K562 (cell line): ENCODE measurements at regions not wholly inside any gene's neighbourhood (a gene's known extent, or its start where the extent isn't known, plus 50 kb on each side); places are given as distances from the start of the nearest gene placed in this dataset.

Experiments used
- ATAC-seq: fragments of 200-7000 bp; cut with Tn5 transposase; 3 replicates; pipeline ENCODE4 v1.9.1; 2020; ENCODE audit warnings: moderate library complexity
- BruUV-seq: library from RNA; stranded (reverse); fragments of 400-500 nt; replicated peaks from 2 replicates; lab custom pipeline; 2021; lab: Mats Ljungman, UMichigan
- CTCF ChIA-PET: fragments of 300-600 bp; formaldehyde crosslinking; extraction: SDS; loops from one replicate; lab custom pipeline; 2021; ENCODE audit warnings: low intra/inter-chr PET ratio; lab: Yijun Ruan, JAX
- POLR2A ChIA-PET: fragments of 300-600, 350-650 bp; sonication (Branson Sonifier 250); formaldehyde crosslinking; extraction: SDS; loops from one replicate; lab custom pipeline; 2021; ENCODE audit warnings: antibody characterized with exemption, inconsistent platforms; lab: Yijun Ruan, JAX
- DNase-seq, 4 experiments: peaks; one replicate each; pipeline versions ENCODE4 v3.0.0 to v3.0.0-alpha.2; 2011 to 2018; ENCODE audit warnings: low spot score in 3 of 4, mixed read lengths in 3 of 4; ENCODE audit errors: extremely low read depth in 1 of 4
- FAIRE-seq: peaks from 2 replicates; lab custom pipeline; 2011; peaks lifted over from hg19 to GRCh38; lab: Jason Lieb, UNC
- H2AFZ ChIP-seq: 2 replicates; pipeline ENCODE4 v1.6.0; 2011; ENCODE audit warnings: low read depth, low read length, control low read depth, inconsistent platforms
- H3K27ac ChIP-seq: fragments of 200-600 bp; 3 replicates; pipeline ENCODE4 v1.8.0; 2011; ENCODE audit warnings: low read depth, mild to moderate bottlenecking, control low read depth, inconsistent platforms, low read length, moderate library complexity, mixed read lengths; ENCODE audit errors: extremely low read depth
- H3K27me3 ChIP-seq, 2 experiments: fragments of 300-600 bp in 1 of 2; 2 replicates in 1 of 2; 3 replicates in 1 of 2; pipeline versions ENCODE4 v1.6.0 to v1.8.0; 2011; ENCODE audit warnings: inconsistent platforms in 2 of 2, low read length in 2 of 2, mild to moderate bottlenecking in 1 of 2, mixed read lengths in 1 of 2, moderate library complexity in 1 of 2; ENCODE audit not compliant: control insufficient read depth in 2 of 2, insufficient read depth in 2 of 2
- H3K36me3 ChIP-seq: fragments of 300-600 bp; 3 replicates; pipeline ENCODE4 v1.8.0; 2011; ENCODE audit warnings: mild to moderate bottlenecking, low read length, inconsistent platforms; ENCODE audit not compliant: control insufficient read depth, insufficient read depth
- H3K4me1 ChIP-seq, 2 experiments: fragments of 200-600 bp in 1 of 2; replicated peaks in 1 of 2; 2 replicates in 1 of 2; 3 replicates in 1 of 2; pipeline versions ENCODE4 v1.5.1 to v1.8.0; 2011; ENCODE audit warnings: inconsistent platforms in 2 of 2, low read length in 2 of 2, mild to moderate bottlenecking in 1 of 2, mixed read lengths in 1 of 2, moderate library complexity in 1 of 2; ENCODE audit not compliant: control insufficient read depth in 2 of 2, insufficient read depth in 2 of 2
- H3K4me2 ChIP-seq: 2 replicates; pipeline ENCODE4 v1.6.1; 2011; ENCODE audit warnings: low read length, control low read depth, inconsistent platforms, mixed read lengths; ENCODE audit not compliant: insufficient read depth
- H3K4me3 ChIP-seq: fragments of 200-600 bp; sonication (generic), shearing (Covaris generic); 2 replicates; pipeline ENCODE4 v1.5.1; 2016; ENCODE audit warnings: control low read depth, inconsistent platforms
- H3K79me2 ChIP-seq: fragments of 200-600 bp; 3 replicates; pipeline ENCODE4 v1.8.0; 2011; ENCODE audit warnings: low read length, inconsistent platforms; ENCODE audit not compliant: control insufficient read depth, insufficient read depth
- H3K9ac ChIP-seq, 2 experiments: 2 replicates each; pipeline versions ENCODE4 v1.6.0 to v1.6.1; 2011; ENCODE audit warnings: low read depth in 2 of 2, low read length in 2 of 2, control low read depth in 1 of 2, inconsistent platforms in 1 of 2, mild to moderate bottlenecking in 1 of 2, mixed read lengths in 1 of 2; ENCODE audit not compliant: insufficient read depth in 1 of 2
- H3K9me1 ChIP-seq: one replicate; pipeline ENCODE4 v1.6.0; 2011; ENCODE audit warnings: inconsistent platforms, mild to moderate bottlenecking, low read length, moderate library complexity; ENCODE audit not compliant: control insufficient read depth, insufficient read depth
- H3K9me3 ChIP-seq: replicated peaks from 2 replicates; pipeline ENCODE4 v1.5.1; 2011; ENCODE audit warnings: low read depth, low read length, inconsistent platforms; ENCODE audit not compliant: control insufficient read depth, insufficient read depth
- H4K20me1 ChIP-seq: replicated peaks from 2 replicates; pipeline ENCODE4 v1.6.1; 2011; ENCODE audit warnings: low read length, inconsistent platforms, mixed read lengths; ENCODE audit not compliant: control insufficient read depth, insufficient read depth
- MAFF ChIP-seq: IDR thresholded peaks from 2 replicates; pipeline ENCODE4 v1.6.1; 2012; ENCODE audit warnings: low read length, improper control_type of control experiment
- MYNN ChIP-seq, 2 experiments: sonication (generic); formaldehyde crosslinking in 1 of 2; IDR thresholded peaks; 2 replicates each; pipeline versions ENCODE4 v1.5.0 to v1.6.1; 2016 to 2020; ENCODE audit warnings: antibody characterized with exemption in 1 of 2, missing genetic modification reagents in 1 of 2
- PCBP2 ChIP-seq: fragments of 200-400 bp; formaldehyde crosslinking; IDR thresholded peaks from 2 replicates; pipeline ENCODE4 v1.6.1; 2018; ENCODE audit warnings: low read length, low read depth, mild to moderate bottlenecking, moderate library complexity; ENCODE audit not compliant: poor library complexity, severe bottlenecking
- RBM25 ChIP-seq: fragments of 200-400 bp; formaldehyde crosslinking; IDR thresholded peaks from 2 replicates; pipeline ENCODE4 v1.6.1; 2018; ENCODE audit warnings: low read length, low read depth, moderate library complexity; ENCODE audit not compliant: severe bottlenecking
- SRSF7 ChIP-seq: fragments of 200-400 bp; formaldehyde crosslinking; optimal IDR thresholded peaks from 2 replicates; pipeline ENCODE3; 2017; ENCODE audit warnings: mild to moderate bottlenecking, low read depth, low read length
- SUPT5H ChIP-seq: fragments of 450-650 bp; IDR thresholded peaks from 2 replicates; pipeline ENCODE4 v1.6.1; 2016
- ZNF165 ChIP-seq: fragments of 250-450 bp; sonication (Bioruptor Pico); IDR thresholded peaks from 2 replicates; pipeline ENCODE4 v1.4.0; 2020; ENCODE audit warnings: borderline replicate concordance
- WGBS: fragments of 100-300 bp; shearing (Covaris generic); methylation state at CpG from one replicate; pipeline ENCODE4 v1.1.6; 2016; ENCODE audit warnings: low coverage, mixed read lengths; ENCODE audit not compliant: insufficient coverage; ENCODE audit errors: missing lambda C conversion rate; 5-methylcytosine and 5-hydroxymethylcytosine counted together
- in situ Hi-C: fragments of 300-500 bp; cut with MboI; formaldehyde crosslinking; loops from 4 replicates; pipeline ENCODE4 v1.15.0; 2018; ENCODE audit warnings: inconsistent platforms, mixed read lengths
- intact Hi-C: fragments of 100-400 bp; cut with micrococcal nuclease; formaldehyde crosslinking; loops from 2 replicates; pipeline ENCODE4 v1.14.2; 2022
- TF ChIP-seq, protein P1 (sequence below): fragments of 450-650 bp; formaldehyde crosslinking; IDR thresholded peaks from 2 replicates; pipeline ENCODE4 v1.4.0; 2020; ENCODE audit warnings: mild to moderate bottlenecking, moderate library complexity
- TF ChIP-seq, protein P2 (sequence below): fragments of 450-650 bp; IDR thresholded peaks from 2 replicates; pipeline ENCODE4 v1.6.1; 2016; ENCODE audit warnings: mild to moderate bottlenecking, moderate library complexity

DNA sequence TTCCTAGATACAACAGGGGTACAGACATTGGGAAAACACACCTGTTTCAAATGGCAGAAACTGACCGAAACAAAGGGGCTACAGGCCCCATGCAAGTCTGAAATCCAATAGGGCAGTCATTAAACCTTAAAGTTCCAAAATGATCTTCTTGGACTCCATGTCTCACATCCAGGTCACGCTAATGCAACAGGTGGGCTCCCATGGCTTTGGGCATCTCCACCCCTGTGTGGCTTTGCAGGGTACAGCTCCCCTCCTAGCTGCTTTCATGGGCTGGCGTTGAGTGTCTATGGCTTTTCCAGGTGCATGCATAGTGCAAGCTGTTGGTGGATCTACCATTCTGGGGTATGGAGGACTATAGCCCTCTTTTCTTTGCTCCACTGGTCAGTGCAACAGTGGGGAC lies 248.1 kb upstream of the RHOBTB1 start (continued):
- TF ChIP-seq ZNF165 (CRISPR knock-in tag) (no peak), MYNN (IDR thresholded peaks at IDR 0.05) (no peak), MYNN (CRISPR knock-in tag; IDR thresholded peaks at IDR 0.05) (no peak), MAFF (no peak)
- TF ChIP-seq, all 486 proteins: peak for 0

DNA sequence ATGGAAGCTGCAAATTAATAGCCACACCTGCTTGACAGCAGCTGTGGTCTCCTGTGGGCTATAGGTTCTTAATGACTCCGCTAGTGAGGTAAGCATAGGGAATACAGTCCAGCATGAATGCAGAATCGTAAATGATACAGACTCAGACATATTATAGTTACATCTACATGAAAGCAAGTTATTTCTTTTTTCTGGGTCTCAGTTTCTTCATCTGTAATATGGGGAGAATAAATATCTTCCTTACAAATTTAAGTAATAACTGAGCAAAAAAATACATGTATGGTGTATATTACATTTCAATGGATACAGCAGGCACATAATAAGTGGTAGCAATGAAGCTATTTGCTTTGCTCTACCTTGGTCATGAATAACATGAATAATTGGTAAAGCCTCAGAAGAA lies 245.9 kb upstream of the RHOBTB1 start:
- ChIA-PET POLR2A (no interaction called here), CTCF (interaction anchor here (0.6 to 2.0 kb wide), 2 partner anchors 374 to 449 kb away, joined by 4 to 10 read pairs; no protein-coding TSS in a partner anchor)
- ATAC-seq (no peak), FAIRE-seq (no peak), DNase-seq (no peak)
- Histone ChIP-seq H3K9me3 (no peaks in the 10 kb centered on the region), H4K20me1 (no peaks in the 10 kb centered on the region), H3K9me1 (no peaks in the 10 kb centered on the region), H2AFZ (no peak overlapping the region), H3K9ac (no peak overlapping the region), H3K4me2 (no peak overlapping the region), H3K27ac (no peak overlapping the region), H3K4me1 (no peaks in the 10 kb centered on the region), H3K27me3 (peaks cover 0 to 4% of the 10 kb centered on the region in 2 experiments; a peak in 1 of 5 replicates), H3K36me3 (no peaks in the 10 kb centered on the region), H3K4me3 (no peak overlapping the region), H3K79me2 (no peaks in the 10 kb centered on the region)
- 31% methylated on average over 2 of the region's 2 CpGs for WGBS
- BruUV-seq, result no TSS peak
- in situ Hi-C loops, result no loop called here
- intact Hi-C loops, result loop anchor here (1.0 to 5.0 kb wide), 2 partner anchors 48 to 374 kb away; no protein-coding TSS in a partner anchor
- TF ChIP-seq RBM25 (peak; percentile 91), SUPT5H (no peak), PCBP2 (no peak), SRSF7 (no peak)
- TF ChIP-seq, protein P1, sequence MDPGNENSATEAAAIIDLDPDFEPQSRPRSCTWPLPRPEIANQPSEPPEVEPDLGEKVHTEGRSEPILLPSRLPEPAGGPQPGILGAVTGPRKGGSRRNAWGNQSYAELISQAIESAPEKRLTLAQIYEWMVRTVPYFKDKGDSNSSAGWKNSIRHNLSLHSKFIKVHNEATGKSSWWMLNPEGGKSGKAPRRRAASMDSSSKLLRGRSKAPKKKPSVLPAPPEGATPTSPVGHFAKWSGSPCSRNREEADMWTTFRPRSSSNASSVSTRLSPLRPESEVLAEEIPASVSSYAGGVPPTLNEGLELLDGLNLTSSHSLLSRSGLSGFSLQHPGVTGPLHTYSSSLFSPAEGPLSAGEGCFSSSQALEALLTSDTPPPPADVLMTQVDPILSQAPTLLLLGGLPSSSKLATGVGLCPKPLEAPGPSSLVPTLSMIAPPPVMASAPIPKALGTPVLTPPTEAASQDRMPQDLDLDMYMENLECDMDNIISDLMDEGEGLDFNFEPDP, result no peak
- TF ChIP-seq, protein P2, sequence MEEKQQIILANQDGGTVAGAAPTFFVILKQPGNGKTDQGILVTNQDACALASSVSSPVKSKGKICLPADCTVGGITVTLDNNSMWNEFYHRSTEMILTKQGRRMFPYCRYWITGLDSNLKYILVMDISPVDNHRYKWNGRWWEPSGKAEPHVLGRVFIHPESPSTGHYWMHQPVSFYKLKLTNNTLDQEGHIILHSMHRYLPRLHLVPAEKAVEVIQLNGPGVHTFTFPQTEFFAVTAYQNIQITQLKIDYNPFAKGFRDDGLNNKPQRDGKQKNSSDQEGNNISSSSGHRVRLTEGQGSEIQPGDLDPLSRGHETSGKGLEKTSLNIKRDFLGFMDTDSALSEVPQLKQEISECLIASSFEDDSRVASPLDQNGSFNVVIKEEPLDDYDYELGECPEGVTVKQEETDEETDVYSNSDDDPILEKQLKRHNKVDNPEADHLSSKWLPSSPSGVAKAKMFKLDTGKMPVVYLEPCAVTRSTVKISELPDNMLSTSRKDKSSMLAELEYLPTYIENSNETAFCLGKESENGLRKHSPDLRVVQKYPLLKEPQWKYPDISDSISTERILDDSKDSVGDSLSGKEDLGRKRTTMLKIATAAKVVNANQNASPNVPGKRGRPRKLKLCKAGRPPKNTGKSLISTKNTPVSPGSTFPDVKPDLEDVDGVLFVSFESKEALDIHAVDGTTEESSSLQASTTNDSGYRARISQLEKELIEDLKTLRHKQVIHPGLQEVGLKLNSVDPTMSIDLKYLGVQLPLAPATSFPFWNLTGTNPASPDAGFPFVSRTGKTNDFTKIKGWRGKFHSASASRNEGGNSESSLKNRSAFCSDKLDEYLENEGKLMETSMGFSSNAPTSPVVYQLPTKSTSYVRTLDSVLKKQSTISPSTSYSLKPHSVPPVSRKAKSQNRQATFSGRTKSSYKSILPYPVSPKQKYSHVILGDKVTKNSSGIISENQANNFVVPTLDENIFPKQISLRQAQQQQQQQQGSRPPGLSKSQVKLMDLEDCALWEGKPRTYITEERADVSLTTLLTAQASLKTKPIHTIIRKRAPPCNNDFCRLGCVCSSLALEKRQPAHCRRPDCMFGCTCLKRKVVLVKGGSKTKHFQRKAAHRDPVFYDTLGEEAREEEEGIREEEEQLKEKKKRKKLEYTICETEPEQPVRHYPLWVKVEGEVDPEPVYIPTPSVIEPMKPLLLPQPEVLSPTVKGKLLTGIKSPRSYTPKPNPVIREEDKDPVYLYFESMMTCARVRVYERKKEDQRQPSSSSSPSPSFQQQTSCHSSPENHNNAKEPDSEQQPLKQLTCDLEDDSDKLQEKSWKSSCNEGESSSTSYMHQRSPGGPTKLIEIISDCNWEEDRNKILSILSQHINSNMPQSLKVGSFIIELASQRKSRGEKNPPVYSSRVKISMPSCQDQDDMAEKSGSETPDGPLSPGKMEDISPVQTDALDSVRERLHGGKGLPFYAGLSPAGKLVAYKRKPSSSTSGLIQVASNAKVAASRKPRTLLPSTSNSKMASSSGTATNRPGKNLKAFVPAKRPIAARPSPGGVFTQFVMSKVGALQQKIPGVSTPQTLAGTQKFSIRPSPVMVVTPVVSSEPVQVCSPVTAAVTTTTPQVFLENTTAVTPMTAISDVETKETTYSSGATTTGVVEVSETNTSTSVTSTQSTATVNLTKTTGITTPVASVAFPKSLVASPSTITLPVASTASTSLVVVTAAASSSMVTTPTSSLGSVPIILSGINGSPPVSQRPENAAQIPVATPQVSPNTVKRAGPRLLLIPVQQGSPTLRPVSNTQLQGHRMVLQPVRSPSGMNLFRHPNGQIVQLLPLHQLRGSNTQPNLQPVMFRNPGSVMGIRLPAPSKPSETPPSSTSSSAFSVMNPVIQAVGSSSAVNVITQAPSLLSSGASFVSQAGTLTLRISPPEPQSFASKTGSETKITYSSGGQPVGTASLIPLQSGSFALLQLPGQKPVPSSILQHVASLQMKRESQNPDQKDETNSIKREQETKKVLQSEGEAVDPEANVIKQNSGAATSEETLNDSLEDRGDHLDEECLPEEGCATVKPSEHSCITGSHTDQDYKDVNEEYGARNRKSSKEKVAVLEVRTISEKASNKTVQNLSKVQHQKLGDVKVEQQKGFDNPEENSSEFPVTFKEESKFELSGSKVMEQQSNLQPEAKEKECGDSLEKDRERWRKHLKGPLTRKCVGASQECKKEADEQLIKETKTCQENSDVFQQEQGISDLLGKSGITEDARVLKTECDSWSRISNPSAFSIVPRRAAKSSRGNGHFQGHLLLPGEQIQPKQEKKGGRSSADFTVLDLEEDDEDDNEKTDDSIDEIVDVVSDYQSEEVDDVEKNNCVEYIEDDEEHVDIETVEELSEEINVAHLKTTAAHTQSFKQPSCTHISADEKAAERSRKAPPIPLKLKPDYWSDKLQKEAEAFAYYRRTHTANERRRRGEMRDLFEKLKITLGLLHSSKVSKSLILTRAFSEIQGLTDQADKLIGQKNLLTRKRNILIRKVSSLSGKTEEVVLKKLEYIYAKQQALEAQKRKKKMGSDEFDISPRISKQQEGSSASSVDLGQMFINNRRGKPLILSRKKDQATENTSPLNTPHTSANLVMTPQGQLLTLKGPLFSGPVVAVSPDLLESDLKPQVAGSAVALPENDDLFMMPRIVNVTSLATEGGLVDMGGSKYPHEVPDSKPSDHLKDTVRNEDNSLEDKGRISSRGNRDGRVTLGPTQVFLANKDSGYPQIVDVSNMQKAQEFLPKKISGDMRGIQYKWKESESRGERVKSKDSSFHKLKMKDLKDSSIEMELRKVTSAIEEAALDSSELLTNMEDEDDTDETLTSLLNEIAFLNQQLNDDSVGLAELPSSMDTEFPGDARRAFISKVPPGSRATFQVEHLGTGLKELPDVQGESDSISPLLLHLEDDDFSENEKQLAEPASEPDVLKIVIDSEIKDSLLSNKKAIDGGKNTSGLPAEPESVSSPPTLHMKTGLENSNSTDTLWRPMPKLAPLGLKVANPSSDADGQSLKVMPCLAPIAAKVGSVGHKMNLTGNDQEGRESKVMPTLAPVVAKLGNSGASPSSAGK, result no peak
